GM18505 (cell line): ENCODE measurements at regions not wholly inside any gene's neighbourhood (a gene's known extent, or its start where the extent isn't known, plus 50 kb on each side); places are given as distances from the start of the nearest gene placed in this dataset.

Experiments
- ATAC-seq: cut with Tn5 transposase; IDR thresholded peaks from one replicate; pipeline ENCODE4 v1.9.1; 2021; ENCODE audit not compliant: unreplicated experiment
- POLR2A ChIP-seq: IDR thresholded peaks from 4 replicates; pipeline ENCODE4 v1.6.1; 2011; ENCODE audit warnings: borderline replicate concordance; ENCODE audit not compliant: insufficient read depth, insufficient read length; ENCODE audit errors: extremely low read depth

DNA sequence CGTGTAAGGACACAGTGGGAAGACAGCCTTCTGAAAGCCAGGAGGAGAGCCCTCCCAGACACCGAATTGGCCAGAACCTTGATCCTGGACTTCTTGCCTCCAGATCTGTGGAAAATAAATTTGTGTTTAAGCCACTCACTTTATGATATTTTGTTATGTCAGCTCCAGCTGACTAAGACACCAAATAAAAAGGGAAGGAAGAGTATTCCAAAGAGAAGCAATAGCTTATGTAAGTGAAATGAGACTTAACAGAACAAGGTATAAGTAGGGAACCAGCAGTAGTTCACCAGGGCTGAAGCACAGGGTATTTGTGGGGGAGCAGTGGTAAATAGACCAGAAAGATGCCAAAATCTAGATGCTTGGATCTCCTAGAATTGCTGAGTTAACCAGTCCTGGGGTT lies 94.2 kb upstream of the WLS start:
- no peak for ATAC-seq

DNA sequence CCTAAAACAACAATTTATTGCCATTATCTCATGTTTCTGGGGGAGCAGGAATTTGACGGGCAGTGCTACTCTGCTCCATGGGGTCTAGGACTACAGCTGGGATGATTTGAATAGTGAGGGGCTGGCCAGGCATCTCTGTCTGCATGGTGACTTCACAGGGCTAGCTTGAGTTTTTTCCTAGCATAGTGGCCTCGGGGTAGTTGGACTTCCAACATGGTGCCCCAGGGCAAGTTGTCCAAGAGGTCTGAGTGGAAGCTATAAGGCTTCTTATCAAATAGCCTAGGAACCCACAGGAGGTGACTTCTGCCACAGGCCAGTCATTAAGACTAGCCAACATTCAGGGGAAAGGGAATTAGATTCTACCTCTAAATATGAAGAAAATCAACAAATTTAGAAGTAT lies 92.0 kb upstream of the WLS start:
- ATAC-seq = no peak
- no peak for TF ChIP-seq POLR2A

More for the DNA sequence above, 94.2 kb upstream of the WLS start:
- TF ChIP-seq POLR2A = no peak

DNA sequence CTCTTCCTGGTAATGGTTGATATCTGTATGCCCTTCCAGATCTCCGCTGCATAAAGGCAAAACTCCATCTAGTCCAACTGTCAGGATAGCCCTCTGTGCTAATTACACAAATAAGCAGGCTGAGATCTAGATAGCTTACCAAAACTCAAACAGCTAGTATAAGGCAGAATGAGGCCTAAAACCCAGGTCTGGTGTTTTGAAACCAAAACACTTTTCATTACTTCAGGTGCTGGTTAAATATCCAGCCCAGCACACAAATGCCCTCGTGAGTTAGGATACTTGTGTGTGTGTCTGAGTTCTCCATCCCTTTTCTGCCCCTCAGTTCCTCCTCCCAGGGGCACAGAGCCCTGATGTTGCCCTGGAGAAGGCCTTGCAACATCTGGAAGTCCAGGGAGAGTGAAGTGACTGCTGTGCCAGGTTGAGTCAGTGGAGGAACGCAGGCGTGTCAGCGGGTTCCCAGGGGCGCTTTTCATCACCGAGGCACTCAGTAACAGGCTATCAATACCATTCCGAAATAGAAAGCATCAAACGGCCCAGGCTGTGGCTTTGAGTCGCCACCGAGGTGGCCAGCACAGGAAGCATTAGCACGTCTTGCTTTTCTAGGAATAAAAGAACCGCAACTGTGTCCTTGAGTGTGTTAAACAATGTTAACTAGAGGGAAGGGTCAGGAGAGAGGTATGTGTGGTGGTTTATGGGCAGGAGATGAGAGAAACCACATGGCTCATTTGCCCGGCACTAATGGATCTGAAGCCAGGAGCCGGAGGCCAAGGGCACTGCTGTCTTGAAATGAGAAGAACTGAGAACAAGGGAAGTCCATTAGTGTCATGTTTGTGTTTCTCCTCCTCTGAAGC lies 90.7 kb upstream of the WLS start:
- no peak for TF ChIP-seq POLR2A
- no peak for ATAC-seq

DNA sequence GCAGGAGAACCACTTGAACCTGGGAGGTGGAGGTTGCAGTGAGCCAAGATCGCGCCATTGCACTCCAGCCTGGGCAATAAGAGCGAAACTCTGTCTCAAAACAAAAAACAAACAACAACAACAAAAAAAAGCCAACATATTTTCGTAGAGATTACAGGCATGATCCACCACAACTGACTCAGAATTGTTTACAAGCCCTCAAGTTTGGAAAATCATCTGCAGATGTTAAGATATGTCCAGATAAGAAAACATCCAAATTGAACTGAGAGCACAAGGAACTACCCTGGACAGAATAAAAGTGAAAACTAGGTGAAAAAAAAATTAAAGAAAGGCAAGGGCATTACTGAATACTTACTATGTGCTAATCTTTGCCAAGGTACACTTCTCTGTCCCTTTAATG lies 89.8 kb upstream of the WLS start:
- ATAC-seq = no peak
- TF ChIP-seq POLR2A = no peak

DNA sequence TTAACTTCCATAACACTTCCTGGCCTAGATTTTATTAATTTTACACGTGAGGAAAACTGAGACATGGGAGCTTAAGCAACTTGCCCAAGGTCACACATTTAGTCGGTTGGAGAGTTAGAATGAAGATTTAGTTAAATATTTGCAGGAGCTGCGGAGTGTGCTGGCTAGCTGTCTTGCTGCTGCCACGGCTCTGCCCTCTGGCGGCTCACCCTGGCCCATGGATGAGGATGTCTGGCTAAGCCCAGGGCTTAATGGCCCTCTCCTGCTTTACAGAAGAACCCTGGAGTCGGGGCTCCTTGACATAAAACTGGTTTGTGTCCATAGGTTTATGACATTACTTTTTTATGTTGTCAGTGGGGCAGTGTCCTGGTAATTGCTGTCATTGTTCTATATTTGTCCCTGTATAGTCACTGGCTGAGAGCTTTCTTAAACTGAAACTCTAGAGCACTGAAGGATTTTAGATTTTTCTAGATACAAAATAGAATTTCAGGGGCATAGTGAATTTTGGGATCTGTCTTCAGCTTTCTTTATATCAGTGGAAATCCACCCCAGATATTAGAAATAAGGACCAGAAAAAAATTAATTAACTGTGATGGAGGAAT lies 88.9 kb upstream of the WLS start:
- TF ChIP-seq POLR2A = no peak
- ATAC-seq = no peak

DNA sequence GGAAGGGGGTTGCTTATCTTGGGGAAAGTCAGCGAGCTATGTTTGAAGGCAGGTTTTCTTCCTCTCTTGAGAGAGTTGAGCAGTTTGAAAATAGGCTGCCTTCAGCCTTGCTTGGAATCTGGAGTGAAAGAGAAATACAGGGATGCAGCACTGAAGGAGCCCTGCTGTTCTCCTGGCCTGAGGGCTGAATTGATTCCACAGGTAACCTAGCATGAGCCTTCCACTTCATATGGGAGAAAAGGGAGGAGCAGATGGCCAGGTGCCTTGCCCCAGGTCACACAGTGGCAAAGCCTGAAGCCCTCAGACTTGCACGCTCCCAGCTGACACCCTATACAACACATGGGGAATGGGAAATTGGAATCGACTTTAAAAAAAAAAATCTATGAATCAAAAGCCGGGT lies 88.0 kb upstream of the WLS start:
- TF ChIP-seq POLR2A = no peak
- ATAC-seq = no peak

DNA sequence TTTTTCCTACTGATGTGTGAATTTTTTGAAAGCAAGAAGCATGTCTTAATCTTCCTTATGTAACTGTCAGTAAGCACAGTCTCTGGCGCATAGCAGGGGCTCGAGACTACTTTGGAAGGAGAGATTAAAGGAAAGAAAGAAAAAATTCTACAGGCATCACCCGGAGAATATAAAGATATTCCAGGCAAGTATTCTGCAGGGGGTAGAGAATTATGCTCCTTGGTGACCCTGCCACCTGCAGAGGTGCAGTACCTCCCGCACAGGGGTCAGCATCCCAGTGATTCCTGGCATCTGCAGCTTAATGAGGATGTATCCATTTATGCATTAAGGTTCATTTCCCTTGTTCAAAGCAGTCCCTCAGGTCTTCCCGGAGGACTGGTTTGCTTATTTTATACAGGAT lies 87.6 kb upstream of the WLS start:
- no peak for TF ChIP-seq POLR2A
- ATAC-seq = no peak

DNA sequence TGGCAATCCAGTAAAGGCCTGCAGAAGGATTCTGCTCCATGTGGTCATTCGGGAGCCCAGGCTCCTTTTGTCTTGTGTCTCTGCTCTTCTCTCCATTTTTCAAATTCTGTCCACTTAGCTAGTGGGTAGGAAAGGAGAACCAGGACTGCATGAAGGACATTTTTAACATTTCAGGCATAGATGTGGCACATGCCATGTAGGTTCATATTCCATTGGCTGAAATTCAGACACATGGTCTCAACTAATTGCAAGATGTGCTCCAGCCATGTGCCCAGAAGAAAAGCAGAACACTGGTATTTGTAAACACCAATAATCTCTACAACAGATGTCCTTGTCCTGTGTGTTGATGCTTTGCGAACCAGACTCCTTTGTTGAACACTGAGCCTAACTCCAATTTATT lies 85.2 kb upstream of the WLS start:
- ATAC-seq = no peak
- no peak for TF ChIP-seq POLR2A

DNA sequence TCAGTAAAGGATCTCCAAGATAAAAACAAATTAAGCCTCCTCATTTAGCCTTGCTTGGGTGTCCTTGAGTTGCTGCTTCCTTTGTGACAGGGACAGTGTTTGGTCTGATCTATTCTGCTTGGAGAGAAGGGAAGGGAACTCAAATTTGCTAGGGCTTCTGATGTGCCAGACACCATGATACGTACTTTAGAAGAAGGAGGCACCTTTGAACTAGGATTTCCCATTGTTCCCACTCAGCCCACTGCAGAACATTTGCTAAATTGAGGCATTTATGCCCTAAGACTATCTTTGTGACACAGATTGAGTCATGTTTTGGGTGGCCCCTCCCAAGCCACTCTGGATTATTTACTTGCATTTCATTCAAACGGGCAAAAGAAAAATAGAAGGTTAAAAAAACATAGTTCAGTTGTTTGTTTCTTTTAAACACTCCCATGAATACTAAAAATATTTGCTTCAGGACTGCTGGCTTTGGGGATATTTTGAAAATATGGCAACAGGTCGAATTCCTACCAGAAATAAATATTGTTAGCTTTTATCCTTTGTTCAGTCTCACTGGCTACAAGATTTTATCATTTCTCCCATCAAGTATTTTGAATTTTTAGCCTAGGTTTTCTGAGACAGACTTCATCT lies 81.9 kb upstream of the WLS start:
- no peak for ATAC-seq
- no peak for TF ChIP-seq POLR2A

DNA sequence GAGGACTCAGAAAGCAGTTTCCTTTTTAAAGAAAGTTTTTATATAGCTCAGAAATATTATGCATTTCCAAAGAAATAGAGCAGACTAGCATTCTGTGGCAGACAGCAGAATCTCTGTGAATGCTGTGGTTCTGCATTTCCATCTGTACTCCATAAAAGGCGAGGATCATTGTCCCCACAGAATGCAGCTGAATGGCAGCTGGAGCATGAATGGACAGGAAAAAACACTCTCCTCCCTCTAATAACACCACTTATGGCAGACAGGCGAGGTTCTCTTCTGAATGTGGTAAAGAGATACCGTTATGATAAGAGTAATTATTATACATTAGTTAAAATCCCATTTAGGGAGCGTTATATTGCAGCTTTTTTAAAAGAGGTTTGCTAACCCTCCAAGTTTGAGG lies 81.4 kb upstream of the WLS start:
- no peak for TF ChIP-seq POLR2A
- ATAC-seq = no peak

DNA sequence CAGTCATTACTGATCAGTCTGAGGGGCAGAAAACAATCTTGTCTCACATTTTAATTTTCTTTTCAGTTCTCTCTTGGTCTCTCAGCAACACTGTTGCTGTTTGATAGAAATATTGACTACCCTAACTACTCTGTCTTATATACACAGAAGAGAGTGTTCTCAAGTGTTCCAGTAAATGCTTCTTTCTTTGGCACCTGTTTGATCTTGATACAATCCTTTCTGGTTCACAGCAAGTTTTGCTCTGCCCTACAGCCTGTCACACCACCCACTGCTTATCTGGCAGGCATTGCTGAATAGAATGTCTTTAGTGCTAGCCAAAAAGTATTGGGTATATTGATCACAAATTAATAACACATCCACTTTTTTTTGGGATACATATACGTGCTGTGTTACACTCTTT lies 75.7 kb upstream of the WLS start:
- no peak for TF ChIP-seq POLR2A
- ATAC-seq = no peak

DNA sequence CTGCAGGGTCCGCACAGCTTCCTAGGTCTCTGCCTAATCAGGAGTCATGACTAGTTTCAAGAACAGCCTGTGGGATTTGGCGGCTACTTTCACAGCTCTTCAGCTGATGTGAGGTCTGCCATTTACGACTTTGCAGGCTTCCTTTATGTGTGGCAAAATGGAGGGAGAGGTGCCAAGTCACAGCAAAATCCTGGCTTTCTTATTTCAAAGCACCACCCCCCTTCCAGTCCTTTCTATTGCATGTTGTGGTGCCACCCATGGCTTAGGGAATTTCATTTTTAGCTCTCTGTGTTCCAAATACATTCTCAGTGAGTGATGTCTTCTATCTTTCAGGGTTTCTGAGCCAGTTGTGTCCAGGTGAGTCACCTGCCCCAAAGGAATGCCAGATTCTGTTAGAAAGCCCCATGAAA lies 75.1 kb upstream of the WLS start:
- no peak for ATAC-seq
- TF ChIP-seq POLR2A = no peak

DNA sequence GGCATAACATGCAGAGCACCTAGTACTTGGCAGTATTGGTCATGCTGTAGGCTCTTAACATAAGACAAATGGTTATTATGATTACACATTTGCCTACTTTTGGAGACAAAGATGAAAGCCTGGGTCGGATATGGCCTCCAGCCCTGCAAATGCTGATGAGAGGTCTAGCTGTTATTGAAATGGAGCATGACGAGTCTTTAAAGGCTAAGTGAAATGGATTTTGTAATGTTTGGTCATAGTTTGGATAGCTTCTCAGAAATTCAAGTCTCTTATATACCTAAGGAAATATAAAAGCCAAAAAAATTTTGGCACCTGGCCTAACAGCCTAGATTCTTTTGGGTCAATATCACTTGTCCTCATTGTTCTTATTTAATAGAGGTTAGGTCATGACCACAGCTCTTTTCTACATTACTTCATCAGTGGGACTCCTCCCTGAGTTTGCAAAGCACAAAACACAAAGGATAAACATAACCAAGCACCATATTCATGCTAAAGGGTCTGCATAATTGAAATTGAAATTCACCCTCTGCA lies 69.2 kb upstream of the WLS start:
- no peak for TF ChIP-seq POLR2A
- no peak for ATAC-seq
